ENCODE measurements at regions not wholly inside any gene's neighbourhood (a gene's known extent, or its start where the extent isn't known, plus 50 kb on each side); places are given as distances from the start of the nearest gene placed in this dataset.

GRCh38 chr9:108016446-108016845, 526.9 kb upstream of the KLF4 start:
- POLR2A ChIA-PET, result no interaction called here

More at GRCh38 chr9:108016446-108016845, 526.9 kb upstream of the KLF4 start:
- no peak for TF ChIP-seq SP3 (tag by site-specific recombination; IDR thresholded peaks at IDR 0.05)
- TF ChIP-seq ZBTB11 (tag by site-specific recombination; conservative IDR thresholded peaks at IDR 0.05; ENCODE audit: low read depth), result no peak
- no peak for TF ChIP-seq HOXA7 (CRISPR knock-in tag; IDR thresholded peaks at IDR 0.05; ENCODE audit: borderline replicate concordance)
- TF ChIP-seq ZNF112 (tag by site-specific recombination; IDR thresholded peaks at IDR 0.05), result no peak
- no peak for TF ChIP-seq ZNF280C (tag by site-specific recombination; IDR thresholded peaks at IDR 0.05)
- TF ChIP-seq ZNF518A (tag by site-specific recombination; conservative IDR thresholded peaks at IDR 0.05; ENCODE audit: low read depth), result no peak
- TF ChIP-seq ZNF174 (tag by site-specific recombination; IDR thresholded peaks at IDR 0.05), result no peak
- TF ChIP-seq KLF9 (tag by site-specific recombination; IDR thresholded peaks at IDR 0.05; ENCODE audit: low read depth), result no peak
- TF ChIP-seq ZBTB44 (tag by site-specific recombination; IDR thresholded peaks at IDR 0.05), result no peak
- TF ChIP-seq ZNF792 (tag by site-specific recombination; IDR thresholded peaks at IDR 0.05), result no peak
- no peak for TF ChIP-seq MZF1 (tag by site-specific recombination; IDR thresholded peaks at IDR 0.05; ENCODE audit: borderline replicate concordance)
- no peak for TF ChIP-seq YY2 (tag by site-specific recombination; IDR thresholded peaks at IDR 0.05)
- no peak for TF ChIP-seq ZNF692 (tag by site-specific recombination; IDR thresholded peaks at IDR 0.05)
- no peak for TF ChIP-seq PRDM4 (tag by site-specific recombination; IDR thresholded peaks at IDR 0.05)
- no peak overlapping the region for H3K27ac ChIP-seq (ENCODE audit: extremely low read depth, low read depth, low read length)
- no peak overlapping the region for H3K4me3 ChIP-seq (ENCODE audit: low read depth, low read length)
- CTCF ChIA-PET, result interaction anchor here (0.5 kb wide), 1 partner anchor 545 kb away, joined by 3 read pairs; no protein-coding TSS in a partner anchor
- no peaks in the 10 kb centered on the region for H3K36me3 ChIP-seq (ENCODE audit: control insufficient read depth in 2 of 2, insufficient read depth in 1 of 2, low read length in 2 of 2)
- H3K9me3 ChIP-seq (ENCODE audit: control insufficient read depth, insufficient read depth, low read depth, low read length), result no peaks in the 10 kb centered on the region
- no peaks in the 10 kb centered on the region for H3K4me1 ChIP-seq (ENCODE audit: control insufficient read depth, insufficient read depth, low read length)
